GF-D8 (cell line): ENCODE measurements at regions not wholly inside any gene's neighbourhood (a gene's known extent, or its start where the extent isn't known, plus 50 kb on each side); places are given as distances from the start of the nearest gene placed in this dataset.

Experiments used
- DNase-seq: peaks from one replicate; lab custom pipeline; 2025; lab: John Stamatoyannopoulos, UW

- DNase-seq: no peak
Measured at GRCh38 chr7:33754933-33755928, 150.1 kb upstream of the BMPER start.

- no peak for DNase-seq
Measured at GRCh38 chr7:33757050-33757449, 148.3 kb upstream of the BMPER start.

- no peak for DNase-seq
Measured at GRCh38 chr7:33757563-33758165, 147.7 kb upstream of the BMPER start.

GRCh38 chr7:33760146-33760545 is 145.2 kb upstream of the BMPER start:
- no peak for DNase-seq

GRCh38 chr7:33760834-33761233 is 144.5 kb upstream of the BMPER start:
- no peak for DNase-seq

- DNase-seq: no peak
Measured at GRCh38 chr7:33761449-33762080, 143.8 kb upstream of the BMPER start.

- no peak for DNase-seq
Measured at GRCh38 chr7:33762151-33762910, 143.0 kb upstream of the BMPER start.

- DNase-seq: no peak
Measured at GRCh38 chr7:33762911-33763306, 142.4 kb upstream of the BMPER start.

- DNase-seq: no peak
Measured at GRCh38 chr7:33764752-33765451, 140.4 kb upstream of the BMPER start.

- no peak for DNase-seq
Measured at GRCh38 chr7:33766405-33766804, 138.9 kb upstream of the BMPER start.

- no peak for DNase-seq
Measured at GRCh38 chr7:33769930-33770329, 135.4 kb upstream of the BMPER start.

- no peak for DNase-seq
Measured at GRCh38 chr7:33770576-33770975, 134.8 kb upstream of the BMPER start.

GRCh38 chr7:33771422-33771821 is 133.9 kb upstream of the BMPER start:
- no peak for DNase-seq

- no peak for DNase-seq
Measured at GRCh38 chr7:33773053-33773452, 132.3 kb upstream of the BMPER start.

GRCh38 chr7:33774762-33775523 is 130.4 kb upstream of the BMPER start:
- DNase-seq: no peak

- DNase-seq: no peak
Measured at GRCh38 chr7:33775790-33776189, 129.5 kb upstream of the BMPER start.

- DNase-seq: no peak
Measured at GRCh38 chr7:33776788-33777187, 128.6 kb upstream of the BMPER start.

- DNase-seq: no peak
Measured at GRCh38 chr7:33778195-33778594, 127.1 kb upstream of the BMPER start.

- DNase-seq: no peak
Measured at GRCh38 chr7:33779216-33779615, 126.1 kb upstream of the BMPER start.

- no peak for DNase-seq
Measured at GRCh38 chr7:33781167-33781566, 124.2 kb upstream of the BMPER start.

- no peak for DNase-seq
Measured at GRCh38 chr7:33781796-33782195, 123.5 kb upstream of the BMPER start.
